Nephron progenitor cell (in vitro differentiated cells): ENCODE measurements at regions not wholly inside any gene's neighbourhood (a gene's known extent, or its start where the extent isn't known, plus 50 kb on each side); places are given as distances from the start of the nearest gene placed in this dataset.

Experiments used
- DNase-seq: peaks from one replicate; pipeline ENCODE4 v3.0.0; 2021
- H3K27ac Mint-ChIP-seq: 2 replicates; pipeline ENCODE4 v1.8.0; 2021; ENCODE audit warnings: mild to moderate bottlenecking, moderate library complexity, mixed read lengths
- H3K27me3 Mint-ChIP-seq: 2 replicates; pipeline ENCODE4 v1.8.0; 2021; ENCODE audit warnings: mild to moderate bottlenecking, low read depth, mixed read lengths; ENCODE audit not compliant: poor library complexity
- H3K36me3 Mint-ChIP-seq: 2 replicates; pipeline ENCODE4 v1.8.0; 2021; ENCODE audit warnings: low read depth, mixed read lengths
- H3K4me1 Mint-ChIP-seq: 2 replicates; pipeline ENCODE4 v1.8.0; 2021; ENCODE audit warnings: mixed read lengths
- H3K4me3 Mint-ChIP-seq: 2 replicates; pipeline ENCODE4 v1.8.0; 2021; ENCODE audit warnings: mild to moderate bottlenecking, moderate library complexity, mixed read lengths
- H3K9me3 Mint-ChIP-seq: 2 replicates; pipeline ENCODE4 v1.8.0; 2021; ENCODE audit warnings: mild to moderate bottlenecking, moderate library complexity, mixed read lengths
- TF ChIP-seq, protein P1 (sequence below): fragments of 200-600 bp; sonication (generic); IDR thresholded peaks from 2 replicates; pipeline ENCODE4 v1.5.0; 2021; ENCODE audit warnings: antibody characterized with exemption

DNA sequence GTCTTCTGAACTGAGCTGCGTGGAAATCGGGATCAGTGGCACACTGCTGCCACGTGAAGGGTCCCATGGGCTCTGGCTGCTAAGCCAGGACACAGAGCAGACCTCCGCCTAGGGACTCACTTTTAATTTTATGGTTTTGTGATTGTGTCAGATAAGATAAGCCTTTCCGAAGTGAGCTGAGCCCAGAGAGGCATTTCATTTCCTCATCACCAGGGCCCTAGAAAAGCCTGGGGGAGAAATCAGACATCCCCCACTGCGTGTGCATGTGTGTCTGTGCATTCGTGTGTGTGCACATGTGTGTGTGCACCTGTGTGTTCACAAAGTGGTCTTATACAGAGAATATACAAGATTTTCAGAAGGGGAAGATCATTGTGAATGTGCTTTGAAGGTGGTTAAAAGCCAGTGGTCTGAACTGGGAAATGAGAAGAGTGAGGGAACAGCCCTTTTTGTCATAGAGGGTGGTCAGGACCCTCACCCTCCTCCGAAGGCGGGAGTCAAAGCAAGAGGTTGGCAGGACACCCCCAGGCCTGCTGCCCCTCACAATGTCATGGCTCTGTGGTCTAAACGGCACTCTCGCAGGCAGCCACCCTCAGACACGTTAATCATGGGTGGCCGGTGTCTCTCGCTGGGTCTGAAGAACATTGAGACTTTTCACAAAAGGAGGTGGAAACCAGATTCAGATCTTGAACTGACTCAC is 176.1 kb upstream of the PFKP start:
- Mint-ChIP-seq H3K36me3 (no peaks in the 10 kb centered on the region), H3K4me1 (peaks cover 5% of the 10 kb centered on the region), H3K9me3 (no peaks in the 10 kb centered on the region), H3K27me3 (peaks cover 2% of the 10 kb centered on the region), H3K4me3 (no peak overlapping the region), H3K27ac (no peak overlapping the region)
- TF ChIP-seq, protein P1, sequence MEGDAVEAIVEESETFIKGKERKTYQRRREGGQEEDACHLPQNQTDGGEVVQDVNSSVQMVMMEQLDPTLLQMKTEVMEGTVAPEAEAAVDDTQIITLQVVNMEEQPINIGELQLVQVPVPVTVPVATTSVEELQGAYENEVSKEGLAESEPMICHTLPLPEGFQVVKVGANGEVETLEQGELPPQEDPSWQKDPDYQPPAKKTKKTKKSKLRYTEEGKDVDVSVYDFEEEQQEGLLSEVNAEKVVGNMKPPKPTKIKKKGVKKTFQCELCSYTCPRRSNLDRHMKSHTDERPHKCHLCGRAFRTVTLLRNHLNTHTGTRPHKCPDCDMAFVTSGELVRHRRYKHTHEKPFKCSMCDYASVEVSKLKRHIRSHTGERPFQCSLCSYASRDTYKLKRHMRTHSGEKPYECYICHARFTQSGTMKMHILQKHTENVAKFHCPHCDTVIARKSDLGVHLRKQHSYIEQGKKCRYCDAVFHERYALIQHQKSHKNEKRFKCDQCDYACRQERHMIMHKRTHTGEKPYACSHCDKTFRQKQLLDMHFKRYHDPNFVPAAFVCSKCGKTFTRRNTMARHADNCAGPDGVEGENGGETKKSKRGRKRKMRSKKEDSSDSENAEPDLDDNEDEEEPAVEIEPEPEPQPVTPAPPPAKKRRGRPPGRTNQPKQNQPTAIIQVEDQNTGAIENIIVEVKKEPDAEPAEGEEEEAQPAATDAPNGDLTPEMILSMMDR: no peak
- DNase-seq: no peak

DNA sequence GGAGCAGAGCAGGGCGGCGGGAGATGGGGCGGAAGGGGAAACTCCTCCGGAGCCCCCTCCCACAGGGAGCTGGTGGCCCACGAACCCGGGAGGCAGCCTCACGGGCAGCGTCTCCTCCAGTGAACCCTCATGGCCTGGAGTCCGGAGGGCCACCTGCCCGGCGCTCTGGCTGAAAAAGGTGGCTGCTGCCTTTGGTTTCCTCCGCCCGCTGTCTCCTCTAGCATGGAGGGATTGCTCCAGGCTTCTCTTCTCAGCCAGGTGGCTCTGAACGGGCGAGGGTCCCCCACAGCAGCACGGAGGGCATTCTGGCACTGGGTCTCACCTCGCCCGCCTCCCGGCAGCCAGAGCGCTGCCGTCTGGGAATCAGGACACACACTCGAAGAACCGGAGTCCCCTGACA is 177.3 kb upstream of the PFKP start:
- no peaks in the 10 kb centered on the region for H3K9me3 Mint-ChIP-seq
- TF ChIP-seq, protein P1: no peak

DNA sequence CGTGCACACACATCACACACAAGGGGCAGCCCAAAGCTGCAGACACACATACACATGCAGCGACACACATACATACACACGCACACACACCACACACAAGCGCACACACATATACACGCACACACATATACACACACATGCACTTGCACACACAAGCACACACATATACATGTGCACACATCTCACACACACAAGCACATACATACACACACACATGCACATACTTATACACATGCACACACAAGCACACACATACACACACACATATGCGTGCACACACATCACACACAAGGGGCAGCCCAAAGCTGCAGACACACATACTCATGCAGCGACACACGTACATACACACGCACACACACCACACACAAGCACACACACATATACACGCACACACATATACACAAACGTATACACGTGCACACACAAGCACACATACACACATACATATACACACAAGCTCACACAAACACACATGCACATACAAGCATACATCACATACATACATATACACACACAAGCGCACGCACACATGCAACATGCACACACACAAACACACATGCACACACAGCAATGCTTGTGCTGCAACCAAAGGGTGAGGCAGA is 178.8 kb upstream of the PFKP start:
- no peak overlapping the region for H3K27ac Mint-ChIP-seq
- TF ChIP-seq, protein P1: no peak
- H3K27me3 Mint-ChIP-seq: peaks cover 2% of the 10 kb centered on the region
- no peaks in the 10 kb centered on the region for H3K36me3 Mint-ChIP-seq
- H3K9me3 Mint-ChIP-seq: no peaks in the 10 kb centered on the region
- no peaks in the 10 kb centered on the region for H3K4me1 Mint-ChIP-seq
- no peak for DNase-seq
- no peak overlapping the region for H3K4me3 Mint-ChIP-seq

More for the DNA sequence above, 177.3 kb upstream of the PFKP start:
- no peaks in the 10 kb centered on the region for H3K4me1 Mint-ChIP-seq
- H3K27ac Mint-ChIP-seq: no peak overlapping the region
- peaks cover 2% of the 10 kb centered on the region for H3K27me3 Mint-ChIP-seq
- no peak overlapping the region for H3K4me3 Mint-ChIP-seq
- H3K36me3 Mint-ChIP-seq: no peaks in the 10 kb centered on the region
- no peak for DNase-seq

DNA sequence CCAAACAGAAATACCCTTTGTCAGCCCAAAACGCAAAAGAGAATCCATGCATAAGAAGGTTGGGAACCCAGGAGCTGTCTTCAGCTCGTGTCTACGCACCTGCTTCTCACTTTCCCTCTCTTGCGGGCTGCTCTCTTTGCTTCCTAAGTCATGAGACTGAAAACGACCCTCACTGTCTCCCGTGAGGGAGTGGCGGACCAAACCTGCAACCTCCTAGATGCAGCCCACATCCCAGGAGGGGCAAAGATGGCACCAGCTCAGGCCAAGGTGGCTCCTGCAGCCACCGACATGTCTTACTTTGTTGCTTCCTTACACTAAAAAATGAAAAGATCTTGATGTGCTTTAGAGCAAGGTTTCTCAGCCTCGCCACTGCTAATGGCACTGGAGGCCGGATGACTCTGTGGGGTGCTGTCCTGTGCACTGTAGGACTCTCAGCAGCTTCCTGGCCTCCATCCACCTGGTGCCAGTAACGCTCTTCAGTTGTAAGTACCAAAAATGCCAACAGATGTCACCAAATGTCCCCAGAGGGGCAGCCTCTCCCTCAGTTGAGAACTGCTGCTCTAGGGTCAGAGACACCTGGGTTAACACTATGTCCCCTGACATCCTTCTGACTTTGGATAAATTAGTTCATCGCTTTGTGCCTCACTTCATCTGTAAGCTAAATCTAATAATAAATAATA is 179.8 kb upstream of the PFKP start:
- no peaks in the 10 kb centered on the region for H3K9me3 Mint-ChIP-seq
- no peak overlapping the region for H3K27ac Mint-ChIP-seq
- no peaks in the 10 kb centered on the region for H3K36me3 Mint-ChIP-seq

DNA sequence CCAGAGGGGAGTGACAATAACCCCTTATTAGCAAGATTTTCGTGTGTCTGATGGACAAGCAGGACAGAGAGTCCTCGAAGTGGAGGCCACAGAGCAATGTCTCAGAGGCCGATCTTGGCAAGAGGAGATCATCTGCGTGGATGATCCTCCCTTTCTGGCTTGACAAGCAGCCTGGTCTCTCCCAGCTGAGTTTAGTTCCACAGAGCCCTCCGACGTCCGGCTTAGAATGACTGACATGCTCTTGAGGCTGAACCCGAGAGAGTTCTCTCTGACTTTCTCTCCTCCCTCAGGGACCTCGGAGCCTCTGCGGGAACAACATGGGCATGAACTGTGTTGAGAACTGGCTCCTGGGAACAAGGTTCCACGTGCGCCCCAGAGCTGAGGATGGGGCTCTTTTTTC is 180.7 kb upstream of the PFKP start:
- Mint-ChIP-seq H3K4me3 (no peak overlapping the region), H3K27me3 (peaks cover 2% of the 10 kb centered on the region), H3K27ac (no peak overlapping the region), H3K4me1 (peaks cover 18% of the 10 kb centered on the region), H3K36me3 (no peaks in the 10 kb centered on the region), H3K9me3 (no peaks in the 10 kb centered on the region)
- no peak for DNase-seq
- TF ChIP-seq, protein P1: no peak

More for the DNA sequence above, 179.8 kb upstream of the PFKP start:
- Mint-ChIP-seq H3K4me3 (no peak overlapping the region), H3K27me3 (peaks cover 2% of the 10 kb centered on the region), H3K4me1 (peaks cover 9% of the 10 kb centered on the region)
- TF ChIP-seq, protein P1: no peak
- no peak for DNase-seq
